ENCODE measurements at regions not wholly inside any gene's neighbourhood (a gene's known extent, or its start where the extent isn't known, plus 50 kb on each side); places are given as distances from the start of the nearest gene placed in this dataset.

DNA sequence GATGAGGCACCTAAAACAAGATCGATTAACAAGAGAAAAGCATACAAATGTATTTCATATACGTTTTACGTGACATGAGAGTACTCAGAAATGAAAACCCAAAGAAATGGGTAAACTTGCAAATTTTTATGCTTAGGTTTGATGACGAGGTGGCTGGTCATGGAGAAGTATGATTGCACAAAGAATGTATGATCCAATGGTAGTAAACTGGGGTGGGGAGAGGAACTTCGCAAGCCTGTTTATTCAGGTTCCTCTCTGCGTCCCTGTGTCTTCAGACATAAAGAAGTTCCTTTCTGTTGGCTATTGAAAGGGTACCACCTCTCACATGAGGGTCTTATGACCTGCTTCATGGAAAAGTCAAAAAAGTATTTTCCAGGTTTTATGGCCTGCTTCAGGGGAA is 309.2 kb downstream of the BCOR start:
- TF ChIP-seq EZH2phosphoT487 (IDR thresholded peaks at IDR 0.05; ENCODE audit: borderline replicate concordance) (no peak), SP1 (IDR thresholded peaks at IDR 0.05; ENCODE audit: low read depth) (no peak), EZH2 (IDR thresholded peaks at IDR 0.05) (no peak), POLR2A (IDR thresholded peaks at IDR 0.05; ENCODE audit: borderline replicate concordance, extremely low read depth, insufficient read depth, insufficient read length) (no peak), ZFX (IDR thresholded peaks at IDR 0.05) (no peak), YY1 (IDR thresholded peaks at IDR 0.05; ENCODE audit: extremely low read depth, insufficient replicate concordance, low read depth, low read length) (no peak), POLR2AphosphoS5 (IDR thresholded peaks at IDR 0.05; ENCODE audit: low read depth, low read length) (no peak), TCF7L2 (IDR thresholded peaks at IDR 0.05; ENCODE audit: borderline replicate concordance, extremely low read depth, insufficient read depth, insufficient read length) (no peak), ZNF274 (IDR thresholded peaks at IDR 0.05; ENCODE audit: low read depth, low read length) (no peak), EGR1 (IDR thresholded peaks at IDR 0.05; ENCODE audit: low read depth) (no peak)
- TF ChIP-seq, protein P1, sequence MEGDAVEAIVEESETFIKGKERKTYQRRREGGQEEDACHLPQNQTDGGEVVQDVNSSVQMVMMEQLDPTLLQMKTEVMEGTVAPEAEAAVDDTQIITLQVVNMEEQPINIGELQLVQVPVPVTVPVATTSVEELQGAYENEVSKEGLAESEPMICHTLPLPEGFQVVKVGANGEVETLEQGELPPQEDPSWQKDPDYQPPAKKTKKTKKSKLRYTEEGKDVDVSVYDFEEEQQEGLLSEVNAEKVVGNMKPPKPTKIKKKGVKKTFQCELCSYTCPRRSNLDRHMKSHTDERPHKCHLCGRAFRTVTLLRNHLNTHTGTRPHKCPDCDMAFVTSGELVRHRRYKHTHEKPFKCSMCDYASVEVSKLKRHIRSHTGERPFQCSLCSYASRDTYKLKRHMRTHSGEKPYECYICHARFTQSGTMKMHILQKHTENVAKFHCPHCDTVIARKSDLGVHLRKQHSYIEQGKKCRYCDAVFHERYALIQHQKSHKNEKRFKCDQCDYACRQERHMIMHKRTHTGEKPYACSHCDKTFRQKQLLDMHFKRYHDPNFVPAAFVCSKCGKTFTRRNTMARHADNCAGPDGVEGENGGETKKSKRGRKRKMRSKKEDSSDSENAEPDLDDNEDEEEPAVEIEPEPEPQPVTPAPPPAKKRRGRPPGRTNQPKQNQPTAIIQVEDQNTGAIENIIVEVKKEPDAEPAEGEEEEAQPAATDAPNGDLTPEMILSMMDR (IDR thresholded peaks at IDR 0.05 in 2 of 3, conservative IDR thresholded peaks at IDR 0.05 in 1 of 3; ENCODE audit: borderline replicate concordance in 1 of 3, insufficient read depth in 1 of 3, low read depth in 2 of 3, low read length in 2 of 3) = no peak
- TF ChIP-seq, protein P2, sequence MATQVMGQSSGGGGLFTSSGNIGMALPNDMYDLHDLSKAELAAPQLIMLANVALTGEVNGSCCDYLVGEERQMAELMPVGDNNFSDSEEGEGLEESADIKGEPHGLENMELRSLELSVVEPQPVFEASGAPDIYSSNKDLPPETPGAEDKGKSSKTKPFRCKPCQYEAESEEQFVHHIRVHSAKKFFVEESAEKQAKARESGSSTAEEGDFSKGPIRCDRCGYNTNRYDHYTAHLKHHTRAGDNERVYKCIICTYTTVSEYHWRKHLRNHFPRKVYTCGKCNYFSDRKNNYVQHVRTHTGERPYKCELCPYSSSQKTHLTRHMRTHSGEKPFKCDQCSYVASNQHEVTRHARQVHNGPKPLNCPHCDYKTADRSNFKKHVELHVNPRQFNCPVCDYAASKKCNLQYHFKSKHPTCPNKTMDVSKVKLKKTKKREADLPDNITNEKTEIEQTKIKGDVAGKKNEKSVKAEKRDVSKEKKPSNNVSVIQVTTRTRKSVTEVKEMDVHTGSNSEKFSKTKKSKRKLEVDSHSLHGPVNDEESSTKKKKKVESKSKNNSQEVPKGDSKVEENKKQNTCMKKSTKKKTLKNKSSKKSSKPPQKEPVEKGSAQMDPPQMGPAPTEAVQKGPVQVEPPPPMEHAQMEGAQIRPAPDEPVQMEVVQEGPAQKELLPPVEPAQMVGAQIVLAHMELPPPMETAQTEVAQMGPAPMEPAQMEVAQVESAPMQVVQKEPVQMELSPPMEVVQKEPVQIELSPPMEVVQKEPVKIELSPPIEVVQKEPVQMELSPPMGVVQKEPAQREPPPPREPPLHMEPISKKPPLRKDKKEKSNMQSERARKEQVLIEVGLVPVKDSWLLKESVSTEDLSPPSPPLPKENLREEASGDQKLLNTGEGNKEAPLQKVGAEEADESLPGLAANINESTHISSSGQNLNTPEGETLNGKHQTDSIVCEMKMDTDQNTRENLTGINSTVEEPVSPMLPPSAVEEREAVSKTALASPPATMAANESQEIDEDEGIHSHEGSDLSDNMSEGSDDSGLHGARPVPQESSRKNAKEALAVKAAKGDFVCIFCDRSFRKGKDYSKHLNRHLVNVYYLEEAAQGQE (IDR thresholded peaks at IDR 0.05; ENCODE audit: low read depth) = no peak
- TF ChIP-seq, protein P3, sequence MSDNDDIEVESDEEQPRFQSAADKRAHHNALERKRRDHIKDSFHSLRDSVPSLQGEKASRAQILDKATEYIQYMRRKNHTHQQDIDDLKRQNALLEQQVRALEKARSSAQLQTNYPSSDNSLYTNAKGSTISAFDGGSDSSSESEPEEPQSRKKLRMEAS (IDR thresholded peaks at IDR 0.05) = no peak

All from HCT116 (cell line).